ENCODE measurements at regions not wholly inside any gene's neighbourhood (a gene's known extent, or its start where the extent isn't known, plus 50 kb on each side); places are given as distances from the start of the nearest gene placed in this dataset.
"Not testable (repeated sequence)": the region's sequence is repeated elsewhere in the genome, so short reads cannot be mapped to it uniquely, and the experiment has no call there.

GRCh38 chr9:82052081-82052480 lies 63.5 kb downstream of the SPATA31D1 start:
- peaks cover 2% of the 10 kb centered on the region for H3K9me3 Mint-ChIP-seq
- TF ChIP-seq EZH2 (IDR thresholded peaks at IDR 0.05) (no peak), CTCF (IDR thresholded peaks at IDR 0.05) (no peak), EZH2phosphoT487 (IDR thresholded peaks at IDR 0.05) (no peak)
- Histone ChIP-seq H3F3A (ENCODE audit: low read depth) (no peaks in the 10 kb centered on the region), H3K36me3 (no peaks in the 10 kb centered on the region), H3K9me3 (ENCODE audit: low read depth) (no peaks in the 10 kb centered on the region), H3K4me1 (no peaks in the 10 kb centered on the region), H2AFZ (replicated peaks) (no peak overlapping the region), H3K27ac (no peak overlapping the region), H4K20me1 (ENCODE audit: low read depth) (no peaks in the 10 kb centered on the region), H3K9ac (no peak overlapping the region), H3K4me3 (no peak overlapping the region), H3K27me3 (no peaks in the 10 kb centered on the region), H3K79me2 (ENCODE audit: low read depth) (no peaks in the 10 kb centered on the region), H3K4me2 (no peak overlapping the region)
- no peak overlapping the region for H3K4me3 Mint-ChIP-seq
- H3K27me3 Mint-ChIP-seq (ENCODE audit: insufficient read depth, low read depth): peaks cover 5% of the 10 kb centered on the region
- no peak for DNase-seq (ENCODE audit: low spot score)
- H3K4me1 Mint-ChIP-seq: no peaks in the 10 kb centered on the region
- H3K36me3 Mint-ChIP-seq: no peaks in the 10 kb centered on the region
- no peak overlapping the region for H3K27ac Mint-ChIP-seq

GRCh38 chr9:82054264-82055015 lies 65.9 kb downstream of the SPATA31D1 start:
- H3K79me2 ChIP-seq (ENCODE audit: low read depth): no peaks in the 10 kb centered on the region
- peaks cover 7% of the 10 kb centered on the region for H3K27me3 Mint-ChIP-seq (ENCODE audit: insufficient read depth, low read depth)

DNA sequence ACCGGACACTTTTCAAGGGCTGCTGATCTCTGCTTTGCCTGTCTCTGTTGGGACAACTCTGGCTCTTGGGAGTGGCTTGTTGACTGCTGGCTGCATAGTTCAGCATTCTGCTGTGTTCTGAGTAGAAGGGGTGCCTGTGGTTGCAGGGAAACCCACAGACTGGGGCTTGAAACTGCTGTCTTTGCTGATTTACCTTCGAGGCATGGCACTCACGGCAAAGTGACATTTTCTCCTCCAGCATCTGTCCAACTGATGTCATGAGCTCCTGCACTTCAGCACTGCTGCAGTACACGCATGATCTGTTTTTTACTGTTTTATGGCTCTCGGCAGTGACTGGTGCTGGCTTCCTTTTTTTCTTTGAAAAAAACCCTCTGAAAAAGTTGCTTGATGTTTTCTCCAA lies 69.2 kb downstream of the SPATA31D1 start:
- H4K20me1 ChIP-seq (ENCODE audit: low read depth): no peaks in the 10 kb centered on the region
- peaks cover 3% of the 10 kb centered on the region for H3K4me1 Mint-ChIP-seq
- H3K4me3 Mint-ChIP-seq: no peak overlapping the region
- no peaks in the 10 kb centered on the region for H3K36me3 ChIP-seq
- H3K9me3 ChIP-seq (ENCODE audit: low read depth): no peaks in the 10 kb centered on the region
- H3K9me3 Mint-ChIP-seq: peaks cover 2% of the 10 kb centered on the region
- H3K4me2 ChIP-seq: no peak overlapping the region
- no peaks in the 10 kb centered on the region for H3K4me1 ChIP-seq
- no peaks in the 10 kb centered on the region for H3K27me3 ChIP-seq
- no peak overlapping the region for H3K4me3 ChIP-seq
- H3K27me3 Mint-ChIP-seq (ENCODE audit: insufficient read depth, low read depth): peaks cover 12% of the 10 kb centered on the region
- H3K79me2 ChIP-seq (ENCODE audit: low read depth): no peaks in the 10 kb centered on the region
- no peak overlapping the region for H3K27ac ChIP-seq
- no peak overlapping the region for H3K27ac Mint-ChIP-seq
- no peak overlapping the region for H2AFZ ChIP-seq (replicated peaks)
- H3F3A ChIP-seq (ENCODE audit: low read depth): no peaks in the 10 kb centered on the region
- no peak for DNase-seq (ENCODE audit: low spot score)
- H3K9ac ChIP-seq: no peak overlapping the region
- no peaks in the 10 kb centered on the region for H3K36me3 Mint-ChIP-seq
- no peak for TF ChIP-seq EZH2phosphoT487 (IDR thresholded peaks at IDR 0.05)
- TF ChIP-seq EZH2 (IDR thresholded peaks at IDR 0.05): no peak
- TF ChIP-seq CTCF (IDR thresholded peaks at IDR 0.05): no peak

More at GRCh38 chr9:82054264-82055015, 65.9 kb downstream of the SPATA31D1 start:
- Histone ChIP-seq H3K9me3 (ENCODE audit: low read depth) (no peaks in the 10 kb centered on the region), H2AFZ (replicated peaks) (no peak overlapping the region), H3F3A (ENCODE audit: low read depth) (no peaks in the 10 kb centered on the region), H3K9ac (no peak overlapping the region), H3K4me3 (no peak overlapping the region), H3K4me1 (no peaks in the 10 kb centered on the region), H3K27ac (no peak overlapping the region), H3K4me2 (no peak overlapping the region), H3K27me3 (no peaks in the 10 kb centered on the region), H4K20me1 (ENCODE audit: low read depth) (no peaks in the 10 kb centered on the region), H3K36me3 (no peaks in the 10 kb centered on the region)
- Mint-ChIP-seq H3K4me1 (no peaks in the 10 kb centered on the region), H3K4me3 (no peak overlapping the region), H3K9me3 (peaks cover 2% of the 10 kb centered on the region), H3K27ac (no peak overlapping the region), H3K36me3 (no peaks in the 10 kb centered on the region)
- DNase-seq (ENCODE audit: low spot score): no peak
- TF ChIP-seq EZH2phosphoT487 (IDR thresholded peaks at IDR 0.05): no peak
- no peak for TF ChIP-seq CTCF (IDR thresholded peaks at IDR 0.05)
- no peak for TF ChIP-seq EZH2 (IDR thresholded peaks at IDR 0.05)

- H3F3A ChIP-seq (ENCODE audit: low read depth); H3K27ac Mint-ChIP-seq; H4K20me1 ChIP-seq (ENCODE audit: low read depth); H3K9ac ChIP-seq; H3K79me2 ChIP-seq (ENCODE audit: low read depth); H3K36me3 Mint-ChIP-seq; H3K4me2 ChIP-seq; H3K4me3 Mint-ChIP-seq; DNase-seq (ENCODE audit: low spot score); H3K9me3 Mint-ChIP-seq; H2AFZ ChIP-seq (replicated peaks); H3K4me1 ChIP-seq; H3K9me3 ChIP-seq (ENCODE audit: low read depth); H3K4me1 Mint-ChIP-seq; H3K36me3 ChIP-seq; H3K27ac ChIP-seq; H3K27me3 ChIP-seq; H3K4me3 ChIP-seq; H3K27me3 Mint-ChIP-seq (ENCODE audit: insufficient read depth, low read depth): not testable (repeated sequence)
Measured at GRCh38 chr9:82061801-82062200, 73.2 kb downstream of the SPATA31D1 start.
